HG02885 (cell line): ENCODE measurements at regions not wholly inside any gene's neighbourhood (a gene's known extent, or its start where the extent isn't known, plus 50 kb on each side); places are given as distances from the start of the nearest gene placed in this dataset.

ENCODE experiments used
- ATAC-seq: cut with Tn5 transposase; IDR thresholded peaks from one replicate; pipeline ENCODE4 v1.9.1; 2021; ENCODE audit warnings: mild to moderate bottlenecking; ENCODE audit not compliant: unreplicated experiment, poor library complexity

DNA sequence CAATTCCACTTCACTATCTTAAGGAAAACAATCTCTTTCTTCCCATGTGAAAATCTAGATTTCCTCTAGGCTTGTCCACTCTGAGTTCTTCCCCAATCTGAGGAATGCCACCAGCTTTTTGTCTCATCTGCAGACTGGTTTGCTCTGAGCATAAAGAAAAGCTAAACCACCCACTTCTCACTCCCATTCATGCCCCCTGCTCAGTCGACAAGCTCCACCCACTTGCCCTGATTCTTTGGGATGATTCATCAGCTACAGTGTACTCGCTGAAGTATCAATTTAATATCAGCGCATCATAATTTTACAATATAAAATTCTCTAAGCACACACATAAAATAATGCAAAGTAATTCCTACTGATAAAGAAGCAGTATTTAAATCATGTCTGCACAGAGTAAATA lies 209.1 kb downstream of the GRIN2B start:
- no peak for ATAC-seq

DNA sequence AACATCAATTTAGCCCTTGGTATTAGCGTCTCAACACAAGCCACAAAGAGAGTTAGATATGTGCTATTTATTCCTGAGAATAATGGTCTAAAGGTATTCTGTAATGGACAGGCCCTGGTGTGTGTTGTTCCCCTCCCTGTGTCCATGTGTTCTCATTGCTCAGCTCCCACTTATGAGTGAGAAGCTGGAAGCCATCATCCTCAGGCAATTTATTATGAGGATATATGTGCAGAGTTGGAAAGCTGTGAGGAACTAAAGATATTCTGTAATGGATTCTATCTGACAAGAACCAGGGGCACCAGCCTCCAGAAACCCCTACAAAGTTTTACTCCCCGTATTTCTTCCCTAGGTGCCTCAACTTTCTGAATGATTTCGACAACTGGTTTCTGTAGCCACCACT lies 210.8 kb downstream of the GRIN2B start:
- no peak for ATAC-seq

DNA sequence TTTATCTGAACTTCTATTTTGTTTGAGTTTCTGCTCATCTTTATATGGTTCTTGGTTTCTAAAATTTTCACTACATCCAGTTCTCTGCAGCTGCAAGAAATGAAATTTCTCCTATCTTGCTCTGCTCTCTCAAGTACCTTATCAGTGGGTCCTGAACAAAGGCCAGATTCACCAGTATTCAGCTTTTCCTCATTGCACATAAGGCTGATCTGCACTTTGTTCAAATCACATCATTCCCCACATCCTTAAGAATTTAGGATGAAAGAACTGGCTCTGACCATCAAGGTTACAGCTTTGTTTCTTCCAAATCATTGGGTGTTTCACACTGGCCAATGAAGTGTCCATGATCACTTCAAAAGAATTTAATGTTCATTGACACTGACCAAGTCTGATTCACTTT lies 211.4 kb downstream of the GRIN2B start:
- ATAC-seq: no peak

DNA sequence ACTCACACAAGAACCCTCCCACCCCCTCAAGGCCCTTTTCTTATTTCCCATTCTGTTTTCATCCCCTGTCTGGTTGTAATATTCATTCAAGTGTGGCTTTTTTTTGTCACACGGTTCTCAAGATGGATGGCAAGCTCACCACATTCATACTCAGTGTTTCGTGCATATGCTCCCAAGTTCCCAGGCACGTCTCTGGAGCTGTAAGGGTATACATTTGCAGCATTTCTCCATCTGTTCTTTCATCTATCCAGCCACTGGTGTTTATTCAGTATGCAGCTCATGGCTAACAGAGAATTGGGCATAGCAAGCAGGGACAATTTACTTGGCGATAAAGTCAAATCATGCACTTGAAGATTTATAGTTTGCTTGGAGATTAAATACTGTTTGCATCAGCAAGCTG lies 212.1 kb downstream of the GRIN2B start:
- no peak for ATAC-seq

DNA sequence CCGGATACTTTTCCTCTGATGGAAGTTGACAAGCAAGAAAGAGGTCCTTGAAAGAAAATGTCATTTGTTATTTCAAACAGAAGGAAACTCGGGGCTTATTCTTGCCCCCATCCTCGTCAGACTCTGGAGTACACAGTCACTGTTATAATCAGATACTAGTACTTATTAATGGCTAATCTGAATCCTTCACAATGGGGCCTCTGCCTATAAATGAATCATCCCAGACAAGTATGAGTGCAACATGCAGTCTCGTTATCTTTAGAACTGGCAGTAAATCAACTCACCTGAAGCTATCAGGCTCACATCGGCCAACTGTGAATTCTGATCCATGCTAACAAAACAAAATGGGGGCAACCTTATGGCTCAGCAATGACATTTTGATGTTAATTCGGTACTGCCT lies 216.7 kb downstream of the GRIN2B start:
- ATAC-seq: no peak

DNA sequence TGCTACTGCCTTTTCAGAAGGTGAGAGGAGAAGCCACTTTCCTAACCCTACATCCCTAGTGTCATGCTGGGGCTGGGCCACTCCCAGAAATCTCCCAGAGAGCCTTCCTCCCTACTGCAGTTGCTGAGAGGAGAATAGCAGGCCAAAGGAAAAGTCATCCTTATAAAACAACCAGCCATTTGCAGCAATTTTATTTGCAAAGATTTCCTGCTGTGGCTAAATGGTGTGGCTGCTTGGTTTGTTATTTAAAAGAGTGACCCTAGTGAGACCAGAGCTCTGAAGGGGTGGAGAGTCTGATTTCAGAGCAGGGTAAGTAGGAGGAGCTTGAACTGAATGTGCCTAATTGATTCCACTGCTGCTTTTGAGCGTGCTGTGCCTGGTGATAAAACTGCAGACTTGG lies 232.0 kb downstream of the GRIN2B start:
- no peak for ATAC-seq

DNA sequence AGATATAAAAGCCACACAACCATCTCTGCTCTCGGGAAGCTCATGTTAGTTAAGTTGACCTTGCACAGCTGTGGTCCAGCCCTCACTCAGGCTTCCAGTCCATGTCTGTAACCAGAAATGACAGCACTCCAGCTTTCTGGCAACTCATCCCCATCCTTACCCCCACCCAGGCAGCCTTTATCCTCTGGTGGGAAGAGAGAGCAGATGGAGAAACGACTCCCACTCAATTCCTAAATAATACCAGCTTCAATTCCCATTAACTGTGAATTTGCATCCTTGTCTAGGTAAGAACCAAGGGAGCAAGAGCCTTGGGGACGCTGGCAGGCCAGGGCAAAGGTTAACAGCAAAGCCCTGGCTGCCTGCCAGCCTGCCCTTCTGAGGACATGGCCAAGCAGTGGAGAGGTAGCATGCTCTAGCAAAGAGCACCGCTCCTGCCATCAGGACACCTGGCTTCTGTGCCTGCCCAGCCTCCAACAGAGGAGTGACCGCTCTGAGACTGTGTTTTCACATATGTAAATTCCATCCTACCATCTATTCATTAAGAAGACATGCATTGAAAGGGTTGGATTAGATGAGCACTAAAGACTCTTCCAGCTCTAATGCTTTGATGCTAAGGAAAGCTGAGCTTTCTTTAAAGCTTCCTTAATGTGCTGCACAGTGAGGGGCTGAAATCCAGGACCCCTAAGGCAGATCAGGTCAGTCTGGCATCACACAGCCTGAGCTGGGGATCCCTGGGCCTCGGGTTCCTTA lies 236.1 kb downstream of the GRIN2B start:
- ATAC-seq: no peak

DNA sequence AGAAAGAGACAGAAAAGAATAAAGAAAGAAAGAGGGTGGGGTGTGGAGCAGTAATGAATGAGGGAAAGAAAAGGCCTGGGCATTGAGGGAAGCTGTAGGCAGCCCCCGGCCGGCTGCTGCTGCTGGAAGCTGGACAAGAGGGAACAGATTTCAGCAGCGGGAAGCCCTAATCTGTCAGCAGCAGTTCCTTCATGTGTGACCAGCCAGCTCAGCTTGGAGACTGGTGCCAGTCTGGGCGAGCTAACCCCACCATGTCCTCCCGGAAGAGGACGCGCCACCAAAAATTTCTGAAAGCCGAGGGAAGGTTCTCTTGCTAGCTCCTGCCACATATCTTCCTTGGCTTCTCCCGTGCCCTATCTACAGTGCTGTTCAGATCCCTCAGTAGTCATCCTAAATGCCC lies 236.8 kb downstream of the GRIN2B start:
- ATAC-seq: no peak

DNA sequence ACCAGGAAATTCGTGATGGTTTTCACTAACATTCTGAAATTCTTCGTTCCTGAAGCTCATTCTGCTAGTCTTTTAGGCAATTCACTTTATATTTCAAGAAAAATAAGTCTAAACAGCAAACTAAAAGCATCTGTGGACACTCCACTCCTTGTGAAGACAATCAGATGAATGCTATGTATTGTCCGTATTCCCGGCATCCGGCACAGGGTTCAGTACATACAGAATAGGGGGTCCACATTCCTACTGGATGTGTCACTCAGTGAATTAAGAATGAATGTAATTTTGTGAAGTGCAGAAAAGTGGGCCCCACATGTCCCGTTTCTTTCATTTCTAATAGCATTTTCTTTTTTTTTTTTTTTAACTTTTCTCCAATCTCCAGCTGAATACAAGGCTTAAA lies 241.3 kb downstream of the GRIN2B start:
- ATAC-seq: no peak

DNA sequence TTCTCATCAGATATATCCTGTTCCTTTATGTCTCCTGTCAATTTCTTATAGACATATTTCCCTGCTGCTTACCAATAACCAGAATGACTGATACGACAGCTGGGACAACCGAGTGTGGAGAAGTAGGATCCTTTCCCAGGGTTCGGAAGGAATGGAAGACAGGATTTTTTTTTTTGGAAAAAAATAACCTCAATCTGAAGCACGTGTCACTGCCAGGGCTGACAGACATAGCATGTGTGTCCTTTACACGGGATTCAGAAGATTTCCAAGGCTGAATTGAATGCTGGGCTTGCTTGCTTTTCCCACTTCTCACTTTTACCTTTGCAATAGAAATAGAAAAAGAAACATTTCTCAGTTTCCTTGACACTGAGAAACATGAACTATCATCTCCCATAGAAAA lies 245.7 kb downstream of the GRIN2B start:
- no peak for ATAC-seq

DNA sequence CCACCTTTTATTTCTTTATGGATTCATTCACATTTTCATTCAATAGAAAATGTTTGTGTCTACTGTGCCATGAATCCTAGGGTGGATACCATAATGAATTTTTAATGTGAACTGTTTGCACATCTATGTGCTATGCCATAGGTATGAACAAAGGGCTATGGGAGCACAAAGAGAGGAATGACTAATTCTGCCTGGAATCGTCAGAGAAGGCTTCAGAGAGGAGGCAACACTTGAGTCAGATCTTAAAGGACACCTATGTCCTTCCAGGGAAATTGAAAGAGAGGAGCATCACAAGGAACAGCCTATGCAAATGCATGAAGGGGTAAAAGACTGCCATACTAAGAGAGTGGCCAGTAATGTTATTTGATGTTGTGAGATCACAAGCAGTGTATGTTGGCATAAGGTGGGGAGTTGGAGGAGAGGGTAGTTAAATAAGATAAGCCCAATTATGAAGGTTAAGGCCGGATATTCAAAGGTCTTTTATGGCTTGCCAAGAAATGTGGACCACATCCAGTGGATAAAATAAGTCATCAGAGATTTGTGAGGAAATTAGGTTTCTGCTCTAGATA lies 246.7 kb downstream of the GRIN2B start:
- ATAC-seq: no peak

DNA sequence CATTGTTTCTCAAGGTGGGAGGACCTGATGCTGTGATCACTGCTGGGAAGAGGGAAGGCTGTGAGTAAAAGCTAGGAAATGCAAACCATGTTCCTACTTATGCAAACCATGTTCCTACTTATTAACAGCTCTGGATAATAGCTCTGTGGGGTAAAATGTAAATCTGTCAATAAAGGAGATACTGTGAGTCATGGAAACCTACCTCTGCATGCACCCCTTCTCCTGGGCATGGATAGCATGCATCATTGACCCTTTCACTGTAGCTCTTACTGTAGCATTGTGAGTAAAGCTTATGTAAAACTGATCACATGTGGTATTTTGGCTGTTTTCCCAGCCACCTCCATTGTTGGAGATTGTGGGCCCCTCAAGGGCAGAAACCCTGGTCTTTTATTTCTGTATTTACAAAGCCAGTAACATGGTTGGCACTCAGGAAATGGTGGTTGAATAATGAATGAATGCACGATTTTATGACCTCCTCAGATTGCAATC lies 253.7 kb downstream of the GRIN2B start:
- ATAC-seq: no peak

DNA sequence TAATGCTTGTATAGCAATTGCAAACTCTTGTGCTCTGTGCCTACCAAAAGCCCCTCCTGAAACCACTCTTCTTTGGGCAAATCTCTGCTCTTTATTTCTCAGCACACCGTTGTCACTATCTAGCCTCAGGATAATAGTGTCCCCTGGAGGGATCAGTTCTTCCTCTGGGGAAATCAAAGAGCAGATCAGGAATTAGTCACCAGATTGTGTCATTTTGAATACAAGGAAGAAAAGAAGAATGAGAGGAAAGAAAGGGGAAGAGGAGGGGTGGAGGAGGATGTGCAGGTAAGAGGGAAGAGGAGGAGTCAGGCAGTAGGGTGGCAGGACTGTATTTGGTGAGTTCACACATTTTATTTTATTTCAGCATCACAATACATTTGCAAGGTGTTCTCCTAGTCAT lies 256.4 kb downstream of the GRIN2B start:
- ATAC-seq: no peak

DNA sequence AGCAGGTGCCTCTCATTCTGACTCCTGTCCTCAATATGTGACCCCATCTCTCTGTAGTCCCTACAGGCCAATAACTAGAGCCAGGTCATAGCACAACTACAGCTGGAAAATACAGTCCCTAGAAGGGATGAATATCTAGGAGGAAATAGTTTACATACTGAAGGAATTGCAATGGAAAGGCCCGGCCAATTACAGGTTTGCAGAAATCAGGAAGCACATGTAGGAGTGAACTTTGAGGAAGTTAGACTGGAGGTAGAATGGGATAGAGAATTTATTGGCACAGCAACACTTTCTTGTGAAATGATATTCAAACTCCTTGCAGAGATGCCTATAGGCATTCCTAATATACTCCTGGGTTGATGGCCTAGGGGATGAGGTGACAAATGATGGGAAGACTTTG lies 257.3 kb downstream of the GRIN2B start:
- no peak for ATAC-seq

DNA sequence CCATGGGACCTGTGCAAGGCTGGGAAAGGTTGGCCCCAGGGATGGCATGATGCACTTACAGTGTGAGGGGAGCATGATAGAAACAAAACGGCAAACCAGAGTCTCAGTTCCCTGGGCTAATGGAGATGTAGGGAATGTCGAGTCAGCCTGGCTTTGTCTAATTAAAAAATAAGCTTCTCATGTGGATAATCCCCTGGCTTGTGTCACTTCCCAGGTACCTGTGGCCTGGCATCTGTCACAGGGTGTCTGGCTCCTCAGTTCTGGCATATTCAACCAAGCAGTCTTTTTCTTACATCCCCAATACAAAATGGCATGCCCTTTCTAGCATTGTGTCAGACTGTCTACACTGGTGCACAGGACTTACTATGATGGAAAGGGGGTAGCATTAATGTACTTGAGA lies 261.4 kb downstream of the GRIN2B start:
- ATAC-seq: no peak

DNA sequence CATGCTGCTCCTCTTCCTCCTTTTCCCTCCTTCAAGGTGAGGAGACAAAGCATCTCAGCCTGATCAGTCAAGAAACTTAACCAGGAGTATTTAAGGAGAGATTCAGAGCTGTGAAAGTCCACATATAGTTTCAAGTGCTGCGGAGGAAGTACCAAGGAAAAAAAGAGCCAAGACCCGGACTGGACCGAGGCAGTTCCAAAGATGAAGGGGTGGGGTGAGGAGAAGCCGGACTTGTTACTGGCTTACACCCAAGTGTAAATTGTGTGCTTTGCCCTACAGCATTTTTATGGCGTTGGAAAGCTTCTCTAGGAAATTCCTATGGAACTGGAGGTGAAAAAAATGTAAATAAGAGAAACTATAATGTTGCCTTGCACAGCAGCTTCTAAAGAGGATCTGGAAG lies 263.1 kb downstream of the GRIN2B start:
- ATAC-seq: no peak

DNA sequence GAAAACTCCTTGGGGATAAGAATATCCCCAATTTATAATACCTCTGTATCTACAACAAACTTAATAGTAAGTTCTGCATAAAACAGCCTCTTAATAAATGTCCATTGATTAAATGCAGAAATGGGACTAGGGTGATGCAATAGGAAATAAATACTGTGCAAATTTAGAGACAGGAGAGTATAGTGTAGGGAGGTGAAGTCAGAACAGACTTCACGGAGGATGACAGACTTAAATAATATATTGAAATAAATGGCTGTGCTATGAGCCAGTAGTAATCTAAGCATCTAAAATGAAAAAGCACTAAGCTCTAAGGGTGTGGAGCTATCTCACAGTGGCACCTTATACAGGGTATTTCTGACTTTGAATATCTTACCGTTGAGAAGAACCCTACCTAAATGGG lies 265.3 kb downstream of the GRIN2B start:
- ATAC-seq: no peak

DNA sequence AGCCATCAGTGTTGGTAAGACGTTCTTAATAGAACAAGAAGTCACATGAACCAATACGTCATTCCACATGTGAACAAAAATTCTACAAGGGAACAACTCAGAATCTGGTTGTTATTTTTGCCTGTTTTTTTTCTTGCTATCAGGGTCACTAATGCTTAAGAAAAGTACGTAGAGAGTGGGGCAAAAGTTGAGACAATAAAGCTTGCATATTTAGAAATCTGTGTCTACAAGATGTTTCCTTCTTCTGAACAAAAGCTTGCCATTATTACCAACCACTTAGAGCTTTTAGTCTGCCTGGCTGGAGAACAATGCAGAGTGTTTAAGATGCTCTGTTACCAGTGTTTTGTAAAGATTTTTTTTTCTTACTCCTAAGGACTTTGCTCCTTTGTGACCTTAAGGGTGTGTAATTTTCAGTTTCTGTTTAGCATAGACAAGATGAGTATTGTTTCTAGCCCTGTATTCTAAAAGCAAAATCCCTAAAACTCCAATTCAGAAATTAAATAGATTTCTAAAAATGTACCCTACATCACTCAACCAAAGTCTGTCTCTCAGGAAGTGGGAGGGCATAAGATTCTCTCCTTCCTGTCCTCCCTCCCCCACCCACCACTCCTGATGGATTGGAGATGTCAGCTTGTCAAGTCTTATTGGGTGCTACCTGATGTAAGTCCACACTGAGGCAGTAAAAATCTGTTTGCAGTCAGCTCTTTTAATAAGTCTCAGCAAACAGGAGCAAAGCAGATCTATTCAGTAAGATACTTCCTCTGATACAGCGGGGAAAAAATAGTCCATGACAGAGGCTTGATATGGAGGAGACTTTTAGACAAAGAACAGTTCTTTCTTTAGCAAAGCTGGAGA lies 267.6 kb downstream of the GRIN2B start:
- no peak for ATAC-seq

DNA sequence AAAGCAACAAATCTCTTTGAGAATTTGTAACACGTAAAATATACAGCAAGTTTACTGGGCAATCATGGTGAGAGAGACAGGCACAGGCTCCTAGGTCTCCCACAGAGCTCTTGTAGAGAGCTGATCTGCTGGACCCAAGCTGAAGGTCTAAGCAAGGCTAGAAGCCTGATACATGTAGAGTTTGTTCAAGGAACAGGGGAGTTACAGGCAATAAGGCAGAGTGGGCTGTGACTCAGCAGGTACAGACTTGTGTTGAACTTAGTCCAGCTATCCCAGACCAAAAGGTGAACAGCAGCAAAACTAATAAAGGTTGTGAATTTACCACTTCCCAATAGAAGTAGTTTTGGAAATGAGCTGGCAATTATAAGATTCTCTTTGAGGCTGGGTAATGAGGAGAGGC lies 273.6 kb downstream of the GRIN2B start:
- no peak for ATAC-seq

DNA sequence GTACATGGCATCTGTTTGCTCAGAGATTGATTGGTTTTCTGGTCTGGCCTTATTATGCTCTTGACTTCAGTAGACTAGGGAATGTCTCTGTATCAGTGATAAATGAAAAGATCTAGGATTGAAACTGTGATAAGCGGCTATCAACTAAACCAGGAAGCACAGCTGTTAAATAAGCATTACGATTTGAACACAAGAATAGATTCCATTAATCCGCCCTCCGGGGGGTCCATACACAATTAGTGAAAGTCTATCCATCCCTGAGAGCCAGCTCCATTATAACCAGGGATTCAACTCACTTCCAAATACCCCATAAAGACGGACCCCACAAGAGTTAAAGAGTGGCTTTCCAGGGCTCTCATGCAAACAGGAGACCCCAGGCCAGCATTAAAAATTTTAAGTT lies 279.0 kb downstream of the GRIN2B start:
- no peak for ATAC-seq

DNA sequence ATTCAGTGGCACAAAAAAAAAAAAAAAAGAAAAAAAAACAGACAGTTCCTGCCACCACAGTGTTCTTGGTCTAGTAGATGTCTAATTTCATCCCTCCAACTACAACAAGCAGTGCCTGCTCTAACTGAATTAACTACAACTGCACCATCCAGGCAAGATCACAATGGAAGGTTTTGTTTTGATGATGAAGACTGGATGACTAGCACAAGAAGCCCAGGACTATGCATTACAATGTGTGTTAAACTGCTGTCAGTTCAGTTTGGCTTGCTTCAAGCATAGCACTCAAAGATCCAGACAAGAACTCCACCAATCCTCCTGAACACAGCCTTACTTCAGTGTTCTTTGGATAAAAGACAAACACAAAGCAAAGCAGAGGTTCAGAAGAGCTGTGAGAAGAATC lies 279.9 kb downstream of the GRIN2B start:
- ATAC-seq: no peak
